Femur (tissue), 1 donor: ENCODE measurements at regions not wholly inside any gene's neighbourhood (a gene's known extent, or its start where the extent isn't known, plus 50 kb on each side); places are given as distances from the start of the nearest gene placed in this dataset.
A peak's percentile ranks its signal among the peaks of the same experiment; 100 is the strongest.

ENCODE experiments used
- DNase-seq: peaks from one replicate; pipeline ENCODE4 v3.0.0-alpha.2; 2017

DNA sequence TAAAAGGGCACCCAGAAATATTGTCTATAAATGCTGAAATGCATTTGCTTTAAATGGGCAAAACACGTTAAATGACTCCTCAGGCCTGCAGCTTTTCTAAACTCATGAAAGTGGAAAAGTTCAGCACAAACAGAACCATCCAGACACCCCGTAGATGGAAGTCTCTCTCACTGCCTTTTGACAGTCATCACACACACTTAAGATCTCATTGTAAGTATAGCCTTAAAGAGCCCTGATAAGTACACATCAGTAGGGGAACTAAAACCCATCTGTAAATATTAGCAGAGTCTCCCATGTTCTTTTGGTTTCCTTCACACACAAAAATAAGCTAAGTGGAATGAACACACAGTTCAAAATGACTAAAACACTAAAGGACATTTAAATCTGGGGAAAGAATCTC is 166.7 kb downstream of the LTN1 start:
- no peak for DNase-seq

DNA sequence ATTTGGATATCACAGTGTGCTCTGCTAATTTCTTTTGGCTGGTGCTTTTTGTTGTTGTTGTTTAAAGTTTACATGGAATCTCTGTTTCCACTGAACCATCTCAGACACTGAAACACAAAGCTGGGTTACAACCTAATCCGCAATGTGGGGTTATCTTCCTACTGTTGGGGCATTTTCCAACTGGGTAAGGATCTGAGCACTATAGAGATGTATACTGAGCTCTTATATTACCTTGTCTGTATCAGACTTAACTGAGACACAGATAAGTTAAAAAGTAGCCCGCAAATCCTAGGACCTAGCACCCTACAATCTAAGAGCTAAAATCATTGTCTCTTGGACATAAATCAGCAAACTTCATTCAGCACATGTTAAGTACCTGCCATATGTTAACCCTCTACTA is 169.2 kb downstream of the LTN1 start:
- no peak for DNase-seq

- DNase-seq: peak; percentile 25
Measured at GRCh38 chr21:28822486-28823335, 170.0 kb downstream of the LTN1 start.

DNA sequence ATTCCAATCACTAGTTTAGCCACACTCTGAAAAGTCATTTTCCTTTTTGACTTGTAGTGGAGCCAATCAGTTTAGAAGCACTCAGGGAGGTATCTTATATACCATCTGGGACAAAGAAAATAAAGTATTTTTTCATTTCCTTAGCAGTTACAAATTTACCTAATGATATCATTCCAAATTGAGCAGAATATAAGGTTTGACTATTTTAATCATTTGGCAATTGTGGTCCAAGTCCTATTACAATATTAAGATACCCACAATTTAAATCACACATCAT is 170.6 kb downstream of the LTN1 start:
- DNase-seq: no peak

GRCh38 chr21:28821276-28822122 is 171.2 kb downstream of the LTN1 start:
- DNase-seq: no peak

- peak; percentile 25 for DNase-seq
Measured at GRCh38 chr21:28818663-28819278, 173.9 kb downstream of the LTN1 start.

DNA sequence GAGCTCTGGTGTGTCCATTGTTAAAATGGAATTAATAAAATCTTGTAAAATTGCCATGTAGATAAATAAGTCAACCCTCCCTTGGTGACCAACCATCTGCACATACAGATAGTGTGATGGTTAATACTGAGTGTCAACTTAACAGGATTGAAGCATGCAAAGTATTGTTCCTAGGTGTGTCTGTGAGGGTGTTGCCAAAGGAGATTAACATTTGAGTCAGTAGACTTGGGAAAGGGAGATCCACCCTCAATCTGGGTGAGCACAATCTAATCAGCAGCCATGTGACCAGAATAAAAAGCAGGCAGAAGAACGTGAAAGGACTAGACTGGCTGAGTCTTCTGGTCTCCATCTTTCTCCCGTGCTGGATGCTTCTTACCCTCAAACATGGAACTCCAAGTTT is 174.8 kb downstream of the LTN1 start:
- DNase-seq: no peak

GRCh38 chr21:28811860-28812259 is 180.8 kb downstream of the LTN1 start:
- DNase-seq: no peak

DNA sequence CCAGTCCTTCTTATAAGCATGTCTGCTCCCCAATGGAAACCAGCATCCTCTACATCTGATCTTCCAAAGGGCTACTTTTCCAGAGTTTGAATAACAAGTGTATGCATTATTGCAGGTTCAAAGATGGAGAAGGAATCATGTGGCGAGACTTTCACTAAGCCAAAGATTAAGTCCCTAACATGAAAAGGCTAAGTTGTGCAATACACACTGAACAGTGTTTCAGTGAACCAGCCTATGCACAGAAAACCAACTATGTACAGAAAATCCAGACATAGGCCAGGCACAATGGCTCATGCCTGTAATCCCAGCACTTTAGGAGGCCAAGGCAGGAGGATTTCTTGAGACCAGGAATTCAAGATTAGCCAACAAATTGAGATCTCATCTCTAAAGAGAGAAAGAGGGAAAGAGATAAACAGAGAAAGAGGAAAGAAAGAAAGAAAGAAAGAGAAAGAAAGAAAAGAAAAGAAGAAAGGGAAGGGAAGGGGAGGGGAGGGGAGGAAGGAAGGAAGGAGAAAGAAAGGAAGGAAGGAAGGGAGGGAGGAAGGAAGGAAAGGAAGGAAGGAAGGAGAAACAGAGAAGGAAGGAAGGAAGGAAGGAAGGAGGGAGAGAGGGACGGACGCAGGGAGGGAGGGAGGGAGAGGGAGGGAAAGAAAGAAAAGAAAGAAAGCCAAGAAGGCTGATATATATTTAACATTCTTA is 181.7 kb downstream of the LTN1 start:
- no peak for DNase-seq

GRCh38 chr21:28805885-28806284 is 186.8 kb downstream of the LTN1 start:
- DNase-seq: no peak

DNA sequence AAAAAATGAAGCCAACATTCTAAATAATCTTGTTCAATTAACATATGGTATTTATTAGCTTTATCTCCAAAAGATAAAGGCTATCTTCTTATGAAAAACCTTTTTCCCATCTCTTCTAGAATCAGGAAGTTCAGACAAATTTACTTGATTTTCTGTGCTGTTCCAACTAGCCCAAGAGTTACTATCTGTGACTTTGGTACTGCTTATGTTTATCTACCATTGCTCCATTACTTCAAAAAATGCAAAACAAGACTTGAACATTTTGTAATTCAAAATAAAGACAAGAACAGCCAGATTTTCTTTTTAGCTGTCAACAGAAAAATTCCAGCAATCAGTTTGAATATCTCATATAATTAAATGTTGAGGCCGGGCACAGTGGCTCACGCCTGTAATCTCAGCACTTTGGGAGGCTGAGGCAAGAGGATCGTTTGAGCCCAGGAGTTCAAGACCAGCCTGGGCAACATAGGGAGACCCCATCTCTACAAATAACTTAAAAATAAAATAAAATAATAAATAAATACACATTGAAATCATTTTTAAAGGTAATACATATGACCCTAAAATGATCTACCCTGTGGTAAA is 188.5 kb downstream of the LTN1 start:
- no peak for DNase-seq

DNA sequence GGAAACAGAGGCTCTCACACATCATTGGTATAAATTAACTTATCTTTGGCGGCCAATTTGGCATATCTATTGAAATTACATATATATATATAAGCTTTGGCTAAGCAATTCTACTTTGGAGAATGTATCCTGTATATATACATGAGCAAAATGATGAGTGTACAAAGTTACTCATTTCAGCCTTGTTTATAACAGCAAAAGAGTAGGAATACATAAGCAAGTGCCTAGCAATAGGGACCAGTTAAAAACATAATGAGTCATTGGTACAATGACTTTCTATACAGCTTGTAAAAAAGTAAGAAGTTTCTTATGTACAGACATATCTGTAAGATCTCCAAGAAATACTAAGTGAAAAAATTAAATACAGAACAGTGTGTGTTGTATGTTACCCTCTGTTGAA is 190.8 kb downstream of the LTN1 start:
- no peak for DNase-seq

DNA sequence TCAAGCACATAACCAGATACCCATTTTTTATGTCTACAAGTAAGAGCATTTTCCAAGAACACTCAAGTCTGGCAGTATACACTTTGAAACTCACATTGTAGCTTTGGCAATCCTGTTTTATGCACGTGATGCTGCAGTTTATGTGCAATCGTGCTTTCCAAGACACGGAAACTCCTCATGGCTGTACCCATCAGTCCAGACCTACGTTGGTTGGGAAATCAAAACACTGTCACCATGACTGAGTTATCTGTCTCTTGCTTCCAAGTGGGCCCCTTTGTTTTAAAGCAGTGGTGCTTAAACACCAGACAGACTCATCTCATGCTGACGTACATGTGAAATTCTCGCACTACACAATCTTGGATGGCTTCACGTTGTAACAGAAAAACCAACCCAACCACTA is 192.8 kb downstream of the LTN1 start:
- DNase-seq: no peak

DNA sequence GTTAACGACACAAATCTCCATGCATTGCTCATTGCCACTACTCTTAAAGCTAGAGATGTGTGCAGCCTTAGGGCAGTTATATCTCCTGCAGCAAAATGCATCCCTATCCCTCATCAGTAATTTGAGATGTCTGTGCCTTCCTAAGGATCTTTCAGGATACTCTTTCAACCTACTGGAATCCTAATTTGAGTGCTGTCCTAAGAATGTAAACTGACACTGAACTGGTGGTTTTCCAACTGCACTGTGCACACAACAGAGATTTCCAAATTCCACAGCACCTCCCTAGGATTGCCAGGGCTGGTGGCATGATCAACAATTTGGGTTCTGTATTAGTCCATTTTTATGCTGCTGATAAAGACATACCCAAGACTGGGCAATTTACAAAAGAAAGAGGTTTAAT is 193.9 kb downstream of the LTN1 start:
- DNase-seq: no peak

GRCh38 chr21:28795251-28795650 is 197.4 kb downstream of the LTN1 start:
- DNase-seq: no peak

DNA sequence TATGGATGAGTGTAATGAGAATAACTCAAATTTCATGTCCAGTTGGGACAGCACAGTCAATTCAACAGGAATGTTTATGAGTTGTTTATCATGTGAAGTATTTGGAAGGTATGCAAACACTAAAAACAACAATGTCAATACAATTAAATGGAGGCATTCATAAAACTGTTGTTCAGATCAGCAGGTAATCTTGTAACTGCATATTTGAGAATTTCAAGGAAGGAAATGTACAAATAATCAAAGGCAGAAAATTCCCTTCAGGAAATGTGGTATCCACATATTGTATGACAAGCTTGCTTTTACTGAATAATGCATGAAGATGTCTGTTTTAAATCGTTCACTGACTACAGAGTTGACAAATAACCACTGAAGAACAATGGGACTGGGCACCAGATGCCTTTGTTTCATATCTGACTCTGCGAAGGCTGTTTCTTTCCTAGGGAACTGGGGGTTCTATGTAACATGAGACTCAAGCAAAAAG is 198.3 kb downstream of the LTN1 start:
- no peak for DNase-seq

- no peak for DNase-seq
Measured at GRCh38 chr21:28793043-28793442, 199.6 kb downstream of the LTN1 start.

DNA sequence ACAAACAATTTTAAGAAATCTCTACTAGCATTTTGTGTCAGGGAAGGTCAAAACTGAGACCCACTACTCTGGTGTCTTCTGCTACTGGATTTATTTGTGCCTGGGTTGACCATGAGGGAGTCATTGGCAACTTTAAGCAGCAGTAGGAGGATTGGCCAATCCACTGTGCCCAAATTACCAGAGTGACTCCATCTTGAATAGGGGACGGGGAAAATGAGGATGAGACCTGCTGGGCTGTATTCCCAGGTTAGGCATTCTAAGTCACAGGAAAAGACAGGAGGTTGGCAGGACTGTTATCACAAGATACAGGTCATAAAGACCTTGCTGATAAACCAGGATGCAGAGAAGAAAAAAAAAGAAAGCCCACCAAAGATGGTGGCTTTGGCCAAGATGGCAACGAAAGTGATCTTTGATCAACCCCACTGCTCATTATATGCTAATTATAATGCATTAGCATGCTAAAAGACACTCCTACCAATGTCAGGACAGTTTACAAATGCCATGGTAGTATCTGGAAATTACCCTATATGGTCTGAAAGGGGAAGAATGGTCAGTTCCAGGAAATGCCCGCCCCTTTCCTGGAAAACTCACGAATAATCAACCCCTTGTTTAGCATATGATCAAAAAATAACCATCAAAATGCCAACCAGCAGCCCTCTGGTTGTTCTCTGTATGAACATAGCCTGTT is 200.9 kb downstream of the LTN1 start:
- no peak for DNase-seq

DNA sequence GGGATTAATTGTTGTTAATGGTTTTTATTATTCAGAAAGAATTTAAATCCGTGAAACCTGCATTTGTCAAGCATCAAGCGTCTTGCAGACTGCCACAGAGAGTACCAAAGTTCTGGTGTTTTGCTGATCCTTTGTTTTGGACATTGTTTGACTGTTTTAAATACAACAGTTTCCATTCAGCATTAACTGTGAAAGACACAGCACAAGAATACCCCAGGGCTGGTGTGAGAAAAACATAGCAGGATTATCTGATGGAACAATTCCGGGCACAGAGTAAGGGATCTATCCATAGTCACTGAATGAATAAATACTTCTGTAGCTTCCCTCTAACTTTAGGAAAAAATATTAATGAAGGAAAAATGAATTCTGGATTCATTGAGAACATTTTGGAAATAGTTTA is 202.3 kb downstream of the LTN1 start:
- no peak for DNase-seq

DNA sequence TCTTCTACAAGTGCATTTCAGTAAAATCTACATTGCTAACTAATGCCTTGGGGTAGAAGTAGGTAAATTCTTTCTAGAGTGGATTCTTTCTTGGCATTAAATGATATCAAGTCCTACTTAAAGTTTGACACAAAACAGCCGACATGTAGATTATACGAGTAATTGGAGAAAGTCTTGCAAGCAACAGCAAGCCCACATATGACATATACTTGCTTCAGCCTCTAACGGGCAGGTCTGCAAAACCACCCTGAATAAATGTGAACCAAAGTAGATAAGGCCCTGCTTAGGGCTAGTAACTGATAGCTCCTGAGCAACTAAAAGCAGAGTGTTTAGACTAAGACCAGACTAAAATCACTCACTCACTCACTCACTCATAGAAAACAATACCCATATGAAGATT is 203.2 kb downstream of the LTN1 start:
- no peak for DNase-seq

DNA sequence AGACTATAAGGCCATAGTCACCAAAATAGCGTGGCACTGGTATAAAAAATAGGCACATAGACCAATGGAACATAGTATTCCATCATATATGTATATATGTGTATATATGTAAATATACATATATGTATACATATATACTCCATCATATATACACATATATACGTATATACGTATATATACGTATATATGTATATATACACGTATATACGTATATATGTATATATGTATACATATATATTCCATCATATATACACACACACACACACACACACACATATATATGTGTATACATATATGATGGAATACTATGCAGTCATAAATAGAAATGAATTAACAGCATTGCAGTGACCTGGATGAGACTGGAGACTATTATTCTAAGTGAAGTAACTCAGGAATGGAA is 204.6 kb downstream of the LTN1 start:
- DNase-seq: no peak

DNA sequence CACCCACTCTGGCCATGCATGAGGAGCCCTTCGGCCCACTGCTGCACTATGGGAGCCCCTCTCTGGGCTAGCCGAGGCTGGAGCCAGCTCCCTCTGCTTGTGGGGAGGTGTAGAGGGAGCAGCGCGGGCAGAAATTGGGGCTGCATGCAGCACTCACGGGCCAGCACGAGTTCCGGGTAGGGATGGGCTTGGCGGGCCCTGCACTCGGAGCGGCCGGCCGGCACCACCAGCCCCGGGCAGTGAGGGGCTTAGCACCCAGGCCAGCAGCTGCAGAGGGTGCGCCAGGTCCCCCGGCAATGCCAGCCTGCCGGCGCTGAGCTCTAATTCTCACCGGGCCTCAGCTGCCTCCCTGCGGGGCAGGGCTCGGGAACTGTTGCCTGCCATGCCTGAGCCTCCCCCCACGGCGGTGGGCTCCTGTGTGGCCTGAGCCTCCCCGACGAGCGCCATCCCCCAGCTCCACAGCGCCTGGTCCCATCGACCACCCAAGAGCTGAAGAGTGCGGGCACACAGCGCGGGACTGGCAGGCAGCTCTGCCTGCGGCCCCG is 209.0 kb downstream of the LTN1 start:
- no peak for DNase-seq
